Dendritic cell treated with granulocyte-macrophage colony-stimulating factor and Interleukin-4, amounts not matched to agents 40 ng/mL and 50 ng/mL, for 4 days (primary cell): ENCODE measurements at regions not wholly inside any gene's neighbourhood (a gene's known extent, or its start where the extent isn't known, plus 50 kb on each side); places are given as distances from the start of the nearest gene placed in this dataset.

Experiments
- H3K27ac Mint-ChIP-seq: one replicate; pipeline ENCODE4 v1.8.0; 2022; ENCODE audit warnings: mild to moderate bottlenecking, mixed read lengths
- H3K27me3 Mint-ChIP-seq: one replicate; pipeline ENCODE4 v1.8.0; 2022; ENCODE audit warnings: mild to moderate bottlenecking, mixed read lengths
- H3K36me3 Mint-ChIP-seq: one replicate; pipeline ENCODE4 v1.8.0; 2022; ENCODE audit warnings: low read depth, mixed read lengths
- H3K4me1 Mint-ChIP-seq: one replicate; pipeline ENCODE4 v1.8.0; 2022; ENCODE audit warnings: low read depth, mixed read lengths
- H3K4me3 Mint-ChIP-seq: one replicate; pipeline ENCODE4 v1.8.0; 2022; ENCODE audit warnings: mild to moderate bottlenecking, moderate library complexity, mixed read lengths
- H3K9me3 Mint-ChIP-seq: one replicate; pipeline ENCODE4 v1.8.0; 2022; ENCODE audit warnings: mixed read lengths
- intact Hi-C: fragments of 100-400 bp; cut with micrococcal nuclease; formaldehyde crosslinking; loops from one replicate; pipeline ENCODE4 v1.15.0; 2022

DNA sequence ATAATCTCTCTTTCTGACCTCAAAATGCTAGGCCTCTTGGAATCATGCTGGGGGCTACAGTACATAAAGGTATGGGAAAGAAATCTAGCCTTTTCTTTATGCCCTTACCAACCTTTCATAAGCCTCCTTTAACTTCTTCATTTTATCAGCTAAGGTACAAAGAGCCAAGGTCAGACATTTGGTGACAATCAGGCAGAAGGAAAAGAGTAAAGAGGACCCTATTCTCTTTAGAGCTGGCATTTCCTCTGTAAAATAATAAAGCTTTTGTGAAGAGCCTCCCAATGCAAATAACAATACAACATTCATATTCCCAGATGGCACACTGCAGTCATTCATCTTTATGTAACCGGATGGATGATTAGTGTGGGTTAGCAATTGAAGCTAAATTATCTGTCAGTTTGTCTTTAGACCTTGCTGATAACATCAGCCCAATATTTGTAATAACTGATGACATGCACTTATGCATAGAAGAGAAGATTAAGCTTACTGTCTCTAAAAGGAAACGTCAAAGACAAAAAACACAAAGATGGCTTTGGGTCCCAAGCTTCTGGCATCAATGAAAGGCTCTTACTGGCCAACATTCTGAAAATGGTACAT is 163.1 kb downstream of the IBTK start:
- H3K9me3 Mint-ChIP-seq = no peaks in the 10 kb centered on the region
- H3K4me1 Mint-ChIP-seq = no peaks in the 10 kb centered on the region
- no peaks in the 10 kb centered on the region for H3K36me3 Mint-ChIP-seq
- no peak overlapping the region for H3K4me3 Mint-ChIP-seq
- H3K27ac Mint-ChIP-seq = no peak overlapping the region
- H3K27me3 Mint-ChIP-seq = peaks cover 1% of the 10 kb centered on the region
- intact Hi-C loops = no loop called here

DNA sequence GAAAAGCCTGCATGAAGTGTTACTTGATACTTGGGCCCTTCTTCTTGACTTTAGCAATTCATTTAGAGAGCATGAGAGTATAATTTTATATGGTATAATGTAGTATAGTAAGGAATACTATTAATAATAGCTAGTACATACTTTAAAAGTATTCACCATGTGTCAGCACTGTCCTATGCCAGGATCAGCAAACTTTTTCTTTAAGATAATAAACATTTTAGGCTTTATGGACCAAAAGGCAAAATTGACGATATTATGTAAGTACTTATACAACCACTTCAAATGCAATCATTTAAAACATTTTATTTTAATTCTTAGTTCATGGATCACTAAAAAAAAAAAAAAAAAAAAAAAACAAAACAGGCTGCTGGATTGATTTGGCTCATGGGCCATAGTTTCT is 163.9 kb downstream of the IBTK start:
- Mint-ChIP-seq H3K27me3 (peaks cover 1% of the 10 kb centered on the region), H3K4me1 (no peaks in the 10 kb centered on the region), H3K4me3 (no peak overlapping the region), H3K27ac (no peak overlapping the region), H3K36me3 (no peaks in the 10 kb centered on the region), H3K9me3 (no peaks in the 10 kb centered on the region)
- intact Hi-C loops = no loop called here

DNA sequence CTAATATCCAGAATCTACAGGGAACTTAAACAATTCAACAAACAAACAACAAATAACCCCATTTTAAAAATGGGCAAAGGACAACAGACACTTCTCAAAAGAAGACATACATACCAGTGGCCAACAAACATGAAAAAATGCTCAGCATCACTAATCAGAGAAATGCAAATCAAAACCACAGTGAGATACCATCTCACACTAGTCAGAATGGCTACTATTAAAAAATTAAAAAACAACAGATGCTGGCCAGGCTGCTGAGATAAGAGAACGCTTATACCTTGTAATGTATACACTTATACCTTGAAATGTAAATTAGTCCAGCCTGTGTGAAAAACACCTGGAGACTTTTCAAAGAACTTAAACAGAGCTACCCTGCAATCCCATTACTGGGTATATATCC is 166.8 kb downstream of the IBTK start:
- no peak overlapping the region for H3K4me3 Mint-ChIP-seq
- intact Hi-C loops = no loop called here
- no peaks in the 10 kb centered on the region for H3K36me3 Mint-ChIP-seq
- H3K27ac Mint-ChIP-seq = no peak overlapping the region
- peaks cover 1% of the 10 kb centered on the region for H3K27me3 Mint-ChIP-seq
- no peaks in the 10 kb centered on the region for H3K4me1 Mint-ChIP-seq
- no peaks in the 10 kb centered on the region for H3K9me3 Mint-ChIP-seq

DNA sequence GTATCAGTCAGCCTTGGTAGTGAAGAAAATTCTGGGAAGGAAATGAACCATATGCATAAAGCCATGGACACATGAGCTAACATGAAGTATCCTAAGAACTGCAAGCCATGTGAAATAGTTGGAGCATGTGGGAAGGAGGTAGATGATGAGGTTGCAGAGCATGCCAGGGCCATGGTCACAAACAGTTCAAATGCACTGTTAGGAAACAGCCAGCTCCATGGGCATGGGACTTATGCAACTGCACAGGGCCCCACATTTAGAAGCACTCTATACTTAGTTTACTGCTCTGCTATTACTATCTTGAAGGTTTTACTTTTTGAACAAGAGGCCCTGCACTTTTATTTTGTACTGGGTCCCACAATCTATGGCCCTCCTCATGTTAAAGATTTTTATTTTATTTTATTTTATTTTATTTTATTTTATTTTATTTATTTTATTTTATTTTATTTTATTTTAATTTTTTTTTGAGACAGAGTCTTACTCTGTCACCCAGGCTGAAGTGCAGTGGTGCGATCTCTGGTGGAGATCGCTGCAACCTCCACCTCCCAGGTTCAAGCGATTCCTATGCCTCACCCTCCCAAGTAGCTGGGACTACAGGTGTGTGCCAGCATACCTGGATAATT is 169.1 kb downstream of the IBTK start:
- no peak overlapping the region for H3K27ac Mint-ChIP-seq
- no peaks in the 10 kb centered on the region for H3K9me3 Mint-ChIP-seq
- no peaks in the 10 kb centered on the region for H3K36me3 Mint-ChIP-seq
- no peak overlapping the region for H3K4me3 Mint-ChIP-seq
- peaks cover 1% of the 10 kb centered on the region for H3K27me3 Mint-ChIP-seq
- intact Hi-C loops = no loop called here
- H3K4me1 Mint-ChIP-seq = peaks cover 6% of the 10 kb centered on the region

DNA sequence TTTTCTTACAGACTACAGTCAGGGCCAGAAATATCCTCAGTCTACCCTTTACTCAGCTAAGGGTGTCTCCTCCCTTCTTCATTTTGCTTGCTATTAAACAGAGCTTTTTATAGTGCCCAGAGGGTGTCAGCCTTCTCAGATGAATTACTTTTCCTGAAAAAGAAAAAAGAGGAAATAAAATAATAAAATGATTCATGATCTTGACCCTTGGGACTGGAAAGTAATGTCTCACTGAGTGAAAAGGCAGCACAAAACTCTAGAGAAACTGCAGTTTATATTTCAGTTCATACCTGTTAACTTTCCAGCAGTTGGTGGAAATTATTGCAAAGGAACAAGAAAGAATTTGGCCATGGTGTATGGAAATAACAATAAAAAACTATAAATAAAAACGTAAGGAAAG is 170.6 kb downstream of the IBTK start:
- peaks cover 11% of the 10 kb centered on the region for H3K4me1 Mint-ChIP-seq
- no peak overlapping the region for H3K4me3 Mint-ChIP-seq
- H3K9me3 Mint-ChIP-seq = no peaks in the 10 kb centered on the region
- H3K36me3 Mint-ChIP-seq = no peaks in the 10 kb centered on the region
- H3K27me3 Mint-ChIP-seq = peaks cover 1% of the 10 kb centered on the region
- intact Hi-C loops = no loop called here
- H3K27ac Mint-ChIP-seq = no peak overlapping the region

DNA sequence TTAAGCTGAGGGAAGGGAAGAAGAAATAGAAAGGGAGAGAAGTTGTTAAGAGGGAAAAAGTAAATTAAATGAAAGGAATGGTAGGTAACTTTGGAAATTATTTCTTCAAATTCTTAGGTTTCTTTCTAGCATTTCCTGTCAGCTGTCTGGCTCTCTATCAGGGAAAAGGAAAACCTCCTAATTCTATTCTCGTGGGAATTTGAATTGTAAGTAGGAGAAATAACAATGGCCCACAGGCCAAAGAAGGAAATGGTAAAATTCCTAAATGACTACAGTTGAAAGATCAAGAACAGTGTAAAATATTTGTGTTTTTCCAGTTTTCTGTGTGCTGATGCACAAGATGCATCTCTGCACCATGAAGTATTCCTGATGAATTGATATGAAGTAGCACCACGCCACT is 173.0 kb downstream of the IBTK start:
- H3K4me1 Mint-ChIP-seq = peaks cover 14% of the 10 kb centered on the region
- H3K9me3 Mint-ChIP-seq = no peaks in the 10 kb centered on the region
- no peaks in the 10 kb centered on the region for H3K36me3 Mint-ChIP-seq
- no peak overlapping the region for H3K4me3 Mint-ChIP-seq
- H3K27ac Mint-ChIP-seq = no peak overlapping the region
- intact Hi-C loops = no loop called here
- H3K27me3 Mint-ChIP-seq = no peaks in the 10 kb centered on the region

DNA sequence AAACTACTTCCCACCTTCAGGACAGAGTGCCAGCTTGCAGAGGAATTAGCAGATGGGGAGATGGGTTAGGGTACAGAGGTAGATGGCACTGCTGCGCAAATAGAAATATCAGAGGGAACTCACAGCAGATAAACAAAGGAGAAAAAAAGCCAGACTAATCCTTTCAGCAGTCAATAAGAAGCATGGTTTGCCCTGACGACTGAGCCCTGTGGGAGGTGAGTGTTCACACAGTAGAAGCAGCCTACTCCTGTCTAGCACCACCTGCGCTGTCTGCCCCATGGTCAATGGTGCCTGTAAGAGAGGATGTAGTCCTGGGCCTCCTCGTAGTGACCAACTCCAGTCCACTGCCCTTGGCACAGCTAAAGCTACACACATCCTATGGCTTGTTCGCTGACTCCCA is 174.1 kb downstream of the IBTK start:
- H3K9me3 Mint-ChIP-seq = no peaks in the 10 kb centered on the region
- intact Hi-C loops = no loop called here
- H3K4me3 Mint-ChIP-seq = no peak overlapping the region
- H3K4me1 Mint-ChIP-seq = peaks cover 14% of the 10 kb centered on the region
- H3K27ac Mint-ChIP-seq = peak overlapping the region; percentile 15
- no peaks in the 10 kb centered on the region for H3K27me3 Mint-ChIP-seq
- no peaks in the 10 kb centered on the region for H3K36me3 Mint-ChIP-seq

DNA sequence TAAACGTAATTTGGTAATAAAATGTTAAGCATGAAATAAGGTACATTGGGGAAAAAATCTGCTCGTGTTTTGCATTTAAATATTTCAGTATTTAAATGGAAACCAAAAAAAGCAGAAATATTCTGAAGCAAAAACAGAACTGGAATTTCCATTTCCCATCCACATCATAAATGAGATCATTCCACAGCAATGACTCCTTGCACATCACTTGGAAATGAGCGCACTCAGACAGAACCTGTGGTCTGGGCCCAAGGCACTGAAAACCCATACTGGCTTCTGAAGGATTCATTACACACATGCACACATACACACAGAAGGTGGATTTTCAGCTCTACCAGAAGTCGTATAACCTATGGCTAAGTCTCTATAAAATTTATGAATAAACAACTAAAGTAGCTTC is 174.8 kb downstream of the IBTK start:
- Mint-ChIP-seq H3K9me3 (no peaks in the 10 kb centered on the region), H3K36me3 (no peaks in the 10 kb centered on the region), H3K27me3 (no peaks in the 10 kb centered on the region), H3K4me1 (peaks cover 14% of the 10 kb centered on the region), H3K27ac (no peak overlapping the region), H3K4me3 (no peak overlapping the region)
- intact Hi-C loops = no loop called here

DNA sequence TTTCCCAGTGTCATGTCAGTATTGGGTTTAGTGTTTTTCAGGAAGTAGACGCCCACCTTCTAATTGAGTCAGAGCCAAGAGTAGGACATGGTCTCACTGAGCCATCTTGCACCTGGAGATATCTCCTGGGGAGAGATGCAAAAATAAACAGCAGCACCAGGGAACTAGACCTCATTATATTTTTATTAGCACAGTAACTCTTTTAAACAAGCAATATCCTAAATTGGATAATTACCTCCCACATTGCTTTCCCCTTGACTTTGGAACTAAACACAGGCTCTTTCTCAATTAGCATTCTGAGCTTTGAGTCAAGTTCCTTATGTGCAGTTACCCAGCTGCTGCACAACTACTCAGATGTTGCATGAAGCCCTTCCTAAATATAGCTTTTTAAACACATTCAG is 175.4 kb downstream of the IBTK start:
- intact Hi-C loops = no loop called here
- Mint-ChIP-seq H3K9me3 (no peaks in the 10 kb centered on the region), H3K4me3 (no peak overlapping the region), H3K27ac (peak overlapping the region; percentile 59), H3K4me1 (peaks cover 15% of the 10 kb centered on the region), H3K36me3 (no peaks in the 10 kb centered on the region), H3K27me3 (no peaks in the 10 kb centered on the region)

DNA sequence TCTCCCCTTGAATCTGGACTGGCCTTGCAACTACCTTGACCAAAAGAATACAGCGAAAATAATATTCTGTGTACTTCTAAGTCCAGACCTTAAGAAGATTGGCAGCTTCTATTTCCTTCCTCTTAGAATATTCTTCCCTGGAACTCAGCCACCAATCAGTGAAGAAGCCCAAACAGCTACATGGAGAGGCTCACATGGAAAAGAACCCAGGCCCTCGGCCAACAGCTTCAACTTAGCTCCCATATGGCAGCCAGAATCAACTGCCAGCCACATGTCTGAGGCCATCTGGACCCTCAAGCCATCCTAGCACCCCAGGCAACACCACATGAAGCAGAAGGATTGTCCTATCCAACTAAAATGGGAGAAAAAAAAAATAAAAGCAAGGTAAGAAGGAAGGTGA is 178.8 kb downstream of the IBTK start:
- Mint-ChIP-seq H3K4me1 (peaks cover 13% of the 10 kb centered on the region), H3K27ac (no peak overlapping the region), H3K36me3 (no peaks in the 10 kb centered on the region), H3K9me3 (no peaks in the 10 kb centered on the region), H3K27me3 (no peaks in the 10 kb centered on the region), H3K4me3 (no peak overlapping the region)
- intact Hi-C loops = no loop called here

DNA sequence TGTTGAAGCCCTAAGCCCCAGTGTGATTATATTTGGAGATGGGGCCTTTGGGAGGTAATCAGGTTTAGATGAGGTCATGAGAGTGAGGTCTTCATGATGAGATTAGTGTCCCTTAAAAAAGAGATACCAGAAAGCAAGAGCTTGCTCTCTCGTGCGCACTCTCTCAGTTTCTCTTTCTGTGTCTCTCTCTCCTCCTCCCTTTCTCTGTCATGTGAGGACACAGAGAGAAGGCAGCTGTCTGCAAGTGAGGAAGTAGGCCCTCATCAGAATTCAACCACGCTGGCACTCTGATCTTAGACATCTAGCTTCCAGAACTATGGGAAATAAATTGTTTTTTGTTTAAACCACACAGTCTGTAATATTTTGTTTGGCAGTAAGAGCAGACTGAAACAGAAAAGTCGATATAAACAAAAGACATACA is 180.5 kb downstream of the IBTK start:
- no peaks in the 10 kb centered on the region for H3K27me3 Mint-ChIP-seq
- H3K4me1 Mint-ChIP-seq = peaks cover 9% of the 10 kb centered on the region
- no peak overlapping the region for H3K4me3 Mint-ChIP-seq
- intact Hi-C loops = no loop called here
- no peaks in the 10 kb centered on the region for H3K36me3 Mint-ChIP-seq
- no peak overlapping the region for H3K27ac Mint-ChIP-seq
- no peaks in the 10 kb centered on the region for H3K9me3 Mint-ChIP-seq

DNA sequence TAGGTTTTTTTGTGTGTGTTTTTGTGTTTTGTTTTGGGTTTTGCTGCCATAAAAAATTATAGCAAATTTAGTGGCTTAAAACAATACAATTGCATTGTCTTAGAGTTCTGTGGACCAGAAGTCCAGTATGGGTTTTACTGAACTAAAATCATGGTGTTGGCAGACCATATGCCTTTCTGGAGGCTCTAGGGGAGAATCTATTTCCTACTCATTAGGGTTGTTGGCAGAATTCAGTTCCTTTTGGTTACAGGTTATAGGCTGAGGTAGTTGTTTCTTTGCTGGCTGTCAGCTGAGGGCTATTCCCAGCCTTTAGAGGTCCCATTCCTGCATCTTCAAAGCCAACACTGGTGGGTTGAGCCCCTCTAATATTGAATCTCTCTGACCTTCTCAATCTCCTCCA is 181.3 kb downstream of the IBTK start:
- H3K27ac Mint-ChIP-seq = no peak overlapping the region
- H3K9me3 Mint-ChIP-seq = no peaks in the 10 kb centered on the region
- intact Hi-C loops = no loop called here
- H3K4me1 Mint-ChIP-seq = peaks cover 5% of the 10 kb centered on the region
- no peaks in the 10 kb centered on the region for H3K36me3 Mint-ChIP-seq
- no peak overlapping the region for H3K4me3 Mint-ChIP-seq
- no peaks in the 10 kb centered on the region for H3K27me3 Mint-ChIP-seq

DNA sequence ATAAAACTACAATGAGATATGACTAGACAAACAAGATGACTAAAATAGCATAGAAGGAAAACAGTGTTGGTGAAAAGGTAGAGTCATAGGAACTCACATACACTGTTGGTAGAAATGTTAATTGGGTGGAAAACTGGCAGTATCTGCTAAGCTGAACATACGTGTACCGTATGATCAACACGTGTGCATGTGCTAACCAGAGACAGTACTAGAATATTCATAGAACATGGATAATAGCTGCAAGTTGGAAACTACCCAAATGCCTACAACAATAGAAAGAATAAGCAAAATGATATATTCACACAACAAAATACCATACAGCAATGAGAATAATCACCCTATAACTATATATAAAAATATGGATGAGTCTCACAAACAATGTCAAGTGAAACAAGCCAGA is 184.0 kb downstream of the IBTK start:
- H3K27ac Mint-ChIP-seq = no peak overlapping the region
- H3K4me3 Mint-ChIP-seq = no peak overlapping the region
- intact Hi-C loops = no loop called here
- no peaks in the 10 kb centered on the region for H3K27me3 Mint-ChIP-seq
- peaks cover 5% of the 10 kb centered on the region for H3K4me1 Mint-ChIP-seq
- no peaks in the 10 kb centered on the region for H3K36me3 Mint-ChIP-seq
- no peaks in the 10 kb centered on the region for H3K9me3 Mint-ChIP-seq

DNA sequence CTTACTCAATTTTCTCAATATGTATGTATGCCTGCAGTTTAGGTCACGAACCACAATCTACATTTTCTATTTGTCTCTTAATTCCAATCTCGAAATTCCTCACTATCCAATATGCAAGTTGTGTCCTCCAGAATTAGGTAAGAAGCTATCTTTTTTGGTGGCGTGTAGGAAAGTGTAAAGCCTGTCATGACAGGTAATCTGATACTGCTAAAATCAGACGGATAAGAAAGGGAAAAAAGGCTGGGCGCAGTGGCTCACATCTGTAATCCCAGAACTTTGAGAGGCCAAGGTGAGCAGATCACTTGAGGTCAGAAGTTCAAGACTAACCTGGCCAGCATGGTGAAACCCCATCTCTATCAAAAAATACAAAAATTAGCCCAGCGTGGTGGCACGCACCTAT is 185.3 kb downstream of the IBTK start:
- intact Hi-C loops = no loop called here
- peaks cover 5% of the 10 kb centered on the region for H3K4me1 Mint-ChIP-seq
- no peaks in the 10 kb centered on the region for H3K9me3 Mint-ChIP-seq
- no peak overlapping the region for H3K27ac Mint-ChIP-seq
- no peaks in the 10 kb centered on the region for H3K36me3 Mint-ChIP-seq
- H3K27me3 Mint-ChIP-seq = no peaks in the 10 kb centered on the region
- H3K4me3 Mint-ChIP-seq = no peak overlapping the region

DNA sequence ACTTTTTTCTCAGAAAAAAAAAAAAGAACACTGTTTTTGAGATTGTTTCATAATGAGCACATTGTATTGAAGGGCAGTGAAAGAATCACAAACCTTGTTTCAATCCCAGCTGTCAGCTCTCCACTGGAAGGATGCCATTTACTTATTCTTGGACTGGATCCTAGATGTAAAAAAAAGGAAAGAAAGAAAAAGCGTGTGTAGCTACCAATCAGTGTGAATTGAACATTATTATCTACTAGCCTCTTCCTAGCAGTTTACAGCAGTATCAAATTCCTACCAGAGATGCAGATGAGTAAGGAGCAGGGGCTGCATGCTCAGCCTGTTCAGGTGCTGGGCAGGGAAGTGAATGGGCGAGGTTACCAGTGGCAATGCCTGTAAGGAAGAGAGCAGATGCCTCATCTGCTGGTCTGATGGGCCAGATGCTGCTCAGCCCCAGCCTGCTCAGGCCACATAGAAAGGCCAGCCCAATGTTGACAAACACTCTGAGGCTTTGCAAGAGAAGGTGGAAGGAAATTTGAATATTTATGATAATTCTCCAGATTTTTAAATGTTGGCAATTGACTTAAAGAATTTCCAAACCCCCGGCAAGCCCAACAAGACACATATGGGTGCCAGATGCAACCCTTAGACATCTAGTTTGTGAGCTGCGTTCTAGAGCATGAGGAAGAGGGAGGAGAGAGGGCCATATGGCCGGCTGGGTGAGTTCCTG is 189.5 kb downstream of the IBTK start:
- intact Hi-C loops = no loop called here
- H3K4me1 Mint-ChIP-seq = no peaks in the 10 kb centered on the region
- H3K4me3 Mint-ChIP-seq = no peak overlapping the region
- no peaks in the 10 kb centered on the region for H3K36me3 Mint-ChIP-seq
- H3K27me3 Mint-ChIP-seq = no peaks in the 10 kb centered on the region
- no peaks in the 10 kb centered on the region for H3K9me3 Mint-ChIP-seq
- H3K27ac Mint-ChIP-seq = no peak overlapping the region
